ENCODE measurements at regions not wholly inside any gene's neighbourhood (a gene's known extent, or its start where the extent isn't known, plus 50 kb on each side); places are given as distances from the start of the nearest gene placed in this dataset.

- BruUV-seq (replicated peaks) = no TSS peak
- no peak for DNase-seq (ENCODE audit: low spot score)
- CTCF ChIA-PET (ENCODE audit: unreplicated experiment) = interaction anchor here (1.2 kb wide), 1 partner anchor 11 kb away, joined by 3 read pairs; no protein-coding TSS in a partner anchor
- Histone ChIP-seq H3K79me2 (ENCODE audit: insufficient read depth, low read depth, low read length) (no peaks in the 10 kb centered on the region), H3K9me3 (ENCODE audit: low read length) (no peaks in the 10 kb centered on the region), H3K4me1 (ENCODE audit: insufficient read depth, low read length, poor library complexity, severe bottlenecking) (peaks cover 22% of the 10 kb centered on the region), H4K20me1 (ENCODE audit: insufficient read depth, low read length) (no peaks in the 10 kb centered on the region), H3K36me3 (ENCODE audit: insufficient read depth, low read length) (no peaks in the 10 kb centered on the region), H3K27ac (ENCODE audit: low read depth, low read length, poor library complexity, severe bottlenecking) (no peak overlapping the region), H3K4me3 (ENCODE audit: low read depth, low read length, poor library complexity, severe bottlenecking) (no peak overlapping the region), H3K9me2 (ENCODE audit: insufficient read depth, low read length) (no peaks in the 10 kb centered on the region), H2AFZ (ENCODE audit: low read length) (no peak overlapping the region), H3K4me2 (ENCODE audit: low read length) (no peak overlapping the region)
- intact Hi-C loops (cut with micrococcal nuclease; ENCODE audit: unreplicated experiment) = no loop called here
- TF ChIP-seq CTCF (conservative IDR thresholded peaks at IDR 0.05; ENCODE audit: low read length) (no peak), EZH2phosphoT487 (IDR thresholded peaks at IDR 0.05; ENCODE audit: borderline replicate concordance, low read depth, low read length) (no peak)
- POLR2A ChIA-PET = interaction anchor here (0.6 kb wide), 1 partner anchor 275 kb away, joined by 7 read pairs; no protein-coding TSS in a partner anchor
These were observed 127.2 kb upstream of the SLC44A1 start for GRCh38 chr9:105117234-105117633.

DNA sequence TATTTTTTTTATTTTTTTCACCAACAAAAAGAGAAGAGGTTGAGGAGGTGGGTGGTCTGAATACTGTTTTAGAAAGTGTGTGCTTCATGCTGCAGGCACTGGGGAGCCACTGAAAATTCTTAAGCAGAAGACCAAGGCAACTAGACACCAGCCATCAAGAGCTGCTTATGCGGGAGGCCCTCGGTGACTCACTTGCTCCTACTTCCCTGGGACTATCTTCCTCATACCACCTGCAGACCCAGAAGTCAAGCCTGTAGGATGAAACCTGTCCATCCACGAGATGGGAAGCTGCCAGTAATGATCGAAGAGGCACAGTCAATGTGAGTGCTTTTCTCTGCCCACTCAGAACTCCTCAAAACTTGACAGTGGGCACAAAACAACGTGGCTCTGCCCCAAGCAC, 125.8 kb upstream of the SLC44A1 start:
- Histone ChIP-seq H2AFZ (ENCODE audit: low read length) (no peak overlapping the region), H3K79me2 (ENCODE audit: insufficient read depth, low read depth, low read length) (no peaks in the 10 kb centered on the region), H3K27ac (ENCODE audit: low read depth, low read length, poor library complexity, severe bottlenecking) (no peak overlapping the region), H3K9me3 (ENCODE audit: low read length) (no peaks in the 10 kb centered on the region), H3K36me3 (ENCODE audit: insufficient read depth, low read length) (no peaks in the 10 kb centered on the region), H3K4me3 (ENCODE audit: low read depth, low read length, poor library complexity, severe bottlenecking) (no peak overlapping the region), H3K4me2 (ENCODE audit: low read length) (no peak overlapping the region), H3K4me1 (ENCODE audit: insufficient read depth, low read length, poor library complexity, severe bottlenecking) (peaks cover 22% of the 10 kb centered on the region), H4K20me1 (ENCODE audit: insufficient read depth, low read length) (no peaks in the 10 kb centered on the region), H3K9me2 (ENCODE audit: insufficient read depth, low read length) (no peaks in the 10 kb centered on the region)
- BruUV-seq (replicated peaks) = no TSS peak
- ChIA-PET POLR2A (interaction anchor here (0.6 to 1.7 kb wide), 3 partner anchors 23 to 454 kb away, joined by 3 to 4 read pairs (median 3); no protein-coding TSS in a partner anchor), CTCF (ENCODE audit: unreplicated experiment) (no interaction called here)
- TF ChIP-seq CTCF (conservative IDR thresholded peaks at IDR 0.05; ENCODE audit: low read length) (no peak), EZH2phosphoT487 (IDR thresholded peaks at IDR 0.05; ENCODE audit: borderline replicate concordance, low read depth, low read length) (no peak)
- DNase-seq (ENCODE audit: low spot score) = no peak
- intact Hi-C loops (cut with micrococcal nuclease; ENCODE audit: unreplicated experiment) = no loop called here

DNA sequence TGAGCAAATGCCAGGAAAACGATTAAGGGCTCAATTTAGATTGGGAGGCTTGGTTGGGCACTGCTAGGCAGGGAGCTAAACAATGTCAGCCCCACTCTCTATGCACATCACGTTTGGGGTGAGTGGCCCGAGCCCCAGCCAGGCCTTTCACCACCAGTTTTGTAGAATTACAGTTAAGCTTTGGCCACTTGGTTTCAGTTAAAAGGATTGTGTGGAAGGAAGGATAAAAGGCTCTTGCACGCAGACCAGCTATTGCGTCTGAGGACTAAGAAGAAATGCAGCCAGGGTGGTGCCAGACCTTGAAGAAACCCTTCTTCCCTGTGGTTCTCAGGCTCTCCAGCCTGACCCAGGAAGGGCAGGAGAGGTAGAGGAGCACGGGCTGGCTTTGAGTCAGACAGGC, 125.3 kb upstream of the SLC44A1 start:
- H3K27ac ChIP-seq (ENCODE audit: low read depth, low read length, poor library complexity, severe bottlenecking) = no peak overlapping the region
- ChIA-PET CTCF (ENCODE audit: unreplicated experiment) (no interaction called here), POLR2A (interaction anchor here (0.6 to 1.7 kb wide), 3 partner anchors 23 to 453 kb away, joined by 3 to 4 read pairs (median 3); no protein-coding TSS in a partner anchor)
- no peak for TF ChIP-seq EZH2phosphoT487 (IDR thresholded peaks at IDR 0.05; ENCODE audit: borderline replicate concordance, low read depth, low read length)
- TF ChIP-seq CTCF (conservative IDR thresholded peaks at IDR 0.05; ENCODE audit: low read length) = no peak
- no peak overlapping the region for H3K4me3 ChIP-seq (ENCODE audit: low read depth, low read length, poor library complexity, severe bottlenecking)
- H3K4me1 ChIP-seq (ENCODE audit: insufficient read depth, low read length, poor library complexity, severe bottlenecking) = peaks cover 17% of the 10 kb centered on the region
- H3K36me3 ChIP-seq (ENCODE audit: insufficient read depth, low read length) = no peaks in the 10 kb centered on the region
- intact Hi-C loops (cut with micrococcal nuclease; ENCODE audit: unreplicated experiment) = no loop called here
- no peaks in the 10 kb centered on the region for H4K20me1 ChIP-seq (ENCODE audit: insufficient read depth, low read length)
- no peak overlapping the region for H3K4me2 ChIP-seq (ENCODE audit: low read length)
- no peaks in the 10 kb centered on the region for H3K79me2 ChIP-seq (ENCODE audit: insufficient read depth, low read depth, low read length)
- H3K9me3 ChIP-seq (ENCODE audit: low read length) = no peaks in the 10 kb centered on the region
- no peak overlapping the region for H2AFZ ChIP-seq (ENCODE audit: low read length)
- no TSS peak for BruUV-seq (replicated peaks)
- H3K9me2 ChIP-seq (ENCODE audit: insufficient read depth, low read length) = no peaks in the 10 kb centered on the region
- DNase-seq (ENCODE audit: low spot score) = no peak

Measured in OCI-LY7 (cell line).